Left lung (tissue), 4 donors: ENCODE measurements at regions not wholly inside any gene's neighbourhood (a gene's known extent, or its start where the extent isn't known, plus 50 kb on each side); places are given as distances from the start of the nearest gene placed in this dataset.

Experiments used
- ATAC-seq: fragments of 200-7000 bp; cut with Tn5 transposase; one replicate; pipeline ENCODE4 v1.9.1; 2020; ENCODE audit warnings: moderate library complexity
- DNase-seq, 4 donors: peaks; one replicate each; pipeline ENCODE4 v3.0.0-alpha.2; 2013 to 2020
- H3K27ac ChIP-seq, 2 donors: fragments of 200-600 bp; sonication (generic) in 1 of 2; one replicate each; pipeline versions ENCODE4 v1.5.0 to v1.8.0; 2020 to 2021
- H3K27me3 ChIP-seq, 2 donors: fragments of 200-600 bp; sonication (generic) in 1 of 2; one replicate each; pipeline versions ENCODE4 v1.5.0 to v1.8.0; 2020 to 2021
- H3K36me3 ChIP-seq, 2 donors: fragments of 200-600 bp; sonication (generic) in 1 of 2; one replicate each; pipeline versions ENCODE4 v1.5.0 to v1.8.0; 2020 to 2021
- H3K4me1 ChIP-seq, 2 donors: fragments of 200-600 bp; one replicate each; pipeline ENCODE4 v1.8.0; 2021
- H3K4me3 ChIP-seq, 2 donors: fragments of 200-600 bp; sonication (generic) in 1 of 2; one replicate each; pipeline versions ENCODE4 v1.5.0 to v1.8.0; 2020 to 2021; ENCODE audit warnings: mild to moderate bottlenecking in 1 of 2
- H3K9me3 ChIP-seq, 2 donors: fragments of 200-600 bp; sonication (generic) in 1 of 2; one replicate each; pipeline versions ENCODE4 v1.5.0 to v1.8.0; 2020 to 2021
- intact Hi-C, 2 donors: fragments of 100-400 bp; cut with DNase I; formaldehyde crosslinking; loops; one replicate each; pipeline versions ENCODE4 v1.11.2 to v1.14.2; 2022
- TF ChIP-seq, protein P1 (sequence below), 2 donors: fragments of 200-600 bp; sonication (generic) in 1 of 2; IDR thresholded peaks; one replicate each; pipeline versions ENCODE4 v1.5.0 to v1.8.0; 2021; ENCODE audit warnings: antibody characterized with exemption in 2 of 2
- donor health status: DM: no; HTN: yes; CAD: no.
- donor health status: DM: no; HTN: no; CAD: no.

DNA sequence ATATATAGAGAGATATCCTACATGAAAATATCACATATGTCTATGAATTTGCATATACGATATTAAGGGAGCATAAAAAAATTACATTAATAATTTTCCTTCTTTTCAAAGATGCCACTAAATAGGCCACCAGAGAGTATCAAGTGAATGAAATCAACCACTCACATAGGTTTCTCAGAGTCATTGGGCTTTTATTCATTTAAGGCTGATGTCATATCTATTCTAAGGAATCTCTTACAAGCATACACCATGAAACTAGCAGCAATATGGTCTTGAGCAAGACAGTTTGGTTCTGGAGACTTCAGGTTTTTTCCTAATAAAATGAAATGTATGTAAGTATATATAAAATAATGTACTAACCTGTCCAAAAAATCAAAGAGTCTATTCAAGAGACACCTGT is 420.4 kb downstream of the PLA2G4A start:
- Histone ChIP-seq H3K4me3 (no peak overlapping the region), H3K27ac (no peak overlapping the region), H3K9me3 (no peaks in the 10 kb centered on the region), H3K4me1 (no peaks in the 10 kb centered on the region), H3K27me3 (no peaks in the 10 kb centered on the region), H3K36me3 (no peaks in the 10 kb centered on the region)
- intact Hi-C loops, result no loop called here
- ATAC-seq (no peak), DNase-seq (no peak)
- TF ChIP-seq, protein P1, sequence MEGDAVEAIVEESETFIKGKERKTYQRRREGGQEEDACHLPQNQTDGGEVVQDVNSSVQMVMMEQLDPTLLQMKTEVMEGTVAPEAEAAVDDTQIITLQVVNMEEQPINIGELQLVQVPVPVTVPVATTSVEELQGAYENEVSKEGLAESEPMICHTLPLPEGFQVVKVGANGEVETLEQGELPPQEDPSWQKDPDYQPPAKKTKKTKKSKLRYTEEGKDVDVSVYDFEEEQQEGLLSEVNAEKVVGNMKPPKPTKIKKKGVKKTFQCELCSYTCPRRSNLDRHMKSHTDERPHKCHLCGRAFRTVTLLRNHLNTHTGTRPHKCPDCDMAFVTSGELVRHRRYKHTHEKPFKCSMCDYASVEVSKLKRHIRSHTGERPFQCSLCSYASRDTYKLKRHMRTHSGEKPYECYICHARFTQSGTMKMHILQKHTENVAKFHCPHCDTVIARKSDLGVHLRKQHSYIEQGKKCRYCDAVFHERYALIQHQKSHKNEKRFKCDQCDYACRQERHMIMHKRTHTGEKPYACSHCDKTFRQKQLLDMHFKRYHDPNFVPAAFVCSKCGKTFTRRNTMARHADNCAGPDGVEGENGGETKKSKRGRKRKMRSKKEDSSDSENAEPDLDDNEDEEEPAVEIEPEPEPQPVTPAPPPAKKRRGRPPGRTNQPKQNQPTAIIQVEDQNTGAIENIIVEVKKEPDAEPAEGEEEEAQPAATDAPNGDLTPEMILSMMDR (IDR thresholded peaks at IDR 0.05), result no peak

DNA sequence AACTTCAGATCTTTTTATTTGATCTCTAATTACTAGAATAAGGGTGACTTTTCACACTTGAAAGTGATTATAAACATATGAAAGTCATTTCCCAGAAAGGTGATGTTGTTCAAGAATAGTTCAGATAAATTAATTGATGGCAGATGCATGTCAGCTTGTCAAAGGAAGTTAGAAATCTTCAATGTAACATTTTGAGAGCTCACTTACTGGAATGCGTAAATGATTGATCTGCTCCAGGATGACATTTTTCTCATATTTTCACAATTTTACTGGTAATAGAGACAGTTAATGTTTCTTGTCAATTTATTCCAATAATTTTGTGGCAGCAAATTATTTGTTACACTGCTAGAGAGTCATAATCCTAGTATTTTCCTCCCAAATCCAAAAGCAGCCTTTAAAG is 424.2 kb downstream of the PLA2G4A start:
- H3K4me1 ChIP-seq, result no peaks in the 10 kb centered on the region
- intact Hi-C loops, result no loop called here
- no peaks in the 10 kb centered on the region for H3K27me3 ChIP-seq
- H3K36me3 ChIP-seq, result no peaks in the 10 kb centered on the region
- no peak overlapping the region for H3K27ac ChIP-seq
- no peaks in the 10 kb centered on the region for H3K9me3 ChIP-seq
- TF ChIP-seq, protein P1 (IDR thresholded peaks at IDR 0.05), result no peak
- DNase-seq (no peak), ATAC-seq (no peak)
- H3K4me3 ChIP-seq, result no peak overlapping the region

DNA sequence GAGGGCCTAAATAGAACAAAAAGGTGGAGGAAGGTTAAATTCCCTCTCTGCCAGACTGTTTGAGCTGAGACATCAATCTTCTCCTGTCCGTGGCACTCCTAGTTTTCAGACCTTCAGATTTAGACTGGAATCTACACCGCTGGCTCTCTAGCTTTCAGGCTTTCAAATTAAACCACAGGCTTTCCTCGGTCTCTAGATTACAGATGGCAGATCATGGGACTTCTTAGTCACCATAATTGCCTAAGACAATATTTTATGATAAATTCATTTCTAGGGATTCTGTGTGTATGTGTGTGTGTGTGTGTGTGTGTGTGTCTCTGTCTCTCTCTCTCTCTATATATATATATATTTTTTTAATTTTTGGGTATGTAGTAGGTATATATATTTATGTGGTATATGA is 428.7 kb downstream of the PLA2G4A start:
- TF ChIP-seq, protein P1 (IDR thresholded peaks at IDR 0.05), result no peak
- ATAC-seq (no peak), DNase-seq (no peak)
- Histone ChIP-seq H3K27ac (no peak overlapping the region), H3K9me3 (no peaks in the 10 kb centered on the region), H3K4me1 (no peaks in the 10 kb centered on the region), H3K36me3 (no peaks in the 10 kb centered on the region), H3K27me3 (no peaks in the 10 kb centered on the region), H3K4me3 (no peak overlapping the region)
- intact Hi-C loops, result no loop called here

DNA sequence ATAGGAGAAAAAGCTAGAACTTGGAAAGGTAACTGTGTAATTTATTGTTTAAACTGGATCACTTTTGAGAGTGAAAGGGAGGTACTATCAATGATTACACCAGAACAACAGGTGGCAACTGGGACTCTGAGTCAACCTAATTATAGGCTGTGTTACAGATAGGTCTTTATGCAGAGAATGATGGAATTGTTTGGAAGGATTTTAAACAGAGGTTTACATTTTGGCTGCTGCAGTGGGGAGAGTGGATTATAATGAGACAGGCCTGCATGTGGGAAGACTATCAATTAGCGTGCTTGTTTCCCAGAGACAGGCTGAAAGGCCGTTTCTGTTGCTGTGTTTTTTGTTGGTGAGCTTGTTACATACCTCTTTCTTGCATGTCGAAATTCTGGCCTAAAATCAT is 432.9 kb downstream of the PLA2G4A start:
- Histone ChIP-seq H3K27me3 (no peaks in the 10 kb centered on the region), H3K9me3 (no peaks in the 10 kb centered on the region), H3K36me3 (no peaks in the 10 kb centered on the region), H3K27ac (no peak overlapping the region), H3K4me3 (no peak overlapping the region), H3K4me1 (no peaks in the 10 kb centered on the region)
- no peak for DNase-seq
- ATAC-seq, result no peak
- TF ChIP-seq, protein P1 (IDR thresholded peaks at IDR 0.05), result no peak
- intact Hi-C loops, result no loop called here

DNA sequence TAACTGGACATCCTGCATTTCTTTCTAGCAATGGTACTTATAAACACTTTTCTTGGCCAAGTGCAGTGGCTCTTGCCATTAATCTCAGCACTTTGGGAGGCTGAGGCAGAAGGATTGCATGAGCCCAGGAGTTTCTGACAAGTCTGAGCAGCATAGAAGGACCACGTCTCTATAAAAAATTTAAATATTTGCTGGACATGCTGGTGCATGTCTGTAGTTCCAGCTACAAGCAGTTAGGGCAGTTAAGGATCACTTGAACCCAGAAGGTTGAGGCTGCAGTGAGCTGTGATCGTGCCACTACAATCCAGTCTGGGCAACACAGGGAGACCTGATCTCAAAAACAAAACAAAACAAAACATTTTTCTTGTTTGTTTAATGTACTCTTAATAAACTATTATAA is 434.0 kb downstream of the PLA2G4A start:
- Histone ChIP-seq H3K4me3 (no peak overlapping the region), H3K9me3 (no peaks in the 10 kb centered on the region), H3K36me3 (no peaks in the 10 kb centered on the region), H3K27ac (no peak overlapping the region), H3K27me3 (no peaks in the 10 kb centered on the region), H3K4me1 (no peaks in the 10 kb centered on the region)
- intact Hi-C loops, result no loop called here
- TF ChIP-seq, protein P1 (IDR thresholded peaks at IDR 0.05), result no peak
- DNase-seq (no peak), ATAC-seq (no peak)
